Renal pelvis (tissue), 1 donor: ENCODE measurements at regions not wholly inside any gene's neighbourhood (a gene's known extent, or its start where the extent isn't known, plus 50 kb on each side); places are given as distances from the start of the nearest gene placed in this dataset.

Experiments used
- DNase-seq: peaks from one replicate; pipeline ENCODE4 v3.0.0-alpha.2; 2013

DNA sequence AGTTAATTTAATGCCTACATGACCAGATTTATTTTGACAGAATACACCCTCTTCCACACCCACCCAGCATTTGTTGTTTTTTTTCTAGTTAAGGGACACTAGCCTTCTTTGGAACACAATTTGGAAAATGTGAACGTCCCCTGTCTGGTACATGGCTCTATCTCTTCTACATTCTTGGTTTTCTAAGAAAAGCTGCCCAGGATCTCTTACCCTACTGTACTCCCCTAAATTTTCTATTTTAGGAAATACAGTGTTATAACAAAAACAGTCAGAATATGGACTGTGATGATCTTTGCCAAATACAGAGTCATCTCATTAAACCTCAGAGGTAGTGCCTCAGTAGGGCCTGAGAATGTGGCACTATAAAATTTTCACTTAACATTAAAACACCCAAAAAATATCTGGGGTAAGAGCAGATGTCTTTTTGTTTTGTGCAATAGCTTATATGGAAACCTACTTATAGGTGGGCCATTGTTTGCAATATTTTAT, 93.1 kb upstream of the SPON1 start:
- DNase-seq: no peak

DNA sequence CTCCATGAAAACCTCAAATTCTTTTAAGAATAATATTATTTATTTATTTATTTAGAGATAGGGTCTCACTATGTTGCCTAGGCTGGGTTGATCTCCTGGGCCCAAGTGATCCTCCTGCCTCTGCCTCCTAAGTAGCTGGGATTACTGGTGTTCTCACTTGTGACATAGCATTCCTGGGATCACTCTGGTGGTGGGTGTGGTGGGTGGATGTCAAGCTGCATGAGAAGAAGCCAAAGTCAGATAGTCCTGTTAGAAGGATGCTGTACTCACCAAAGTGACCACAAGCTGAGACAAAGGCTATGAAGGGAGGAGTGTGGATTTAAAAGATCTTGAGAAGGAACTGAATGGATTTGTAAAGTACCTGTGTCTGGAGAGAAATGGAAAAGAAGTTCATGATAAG, 87.9 kb upstream of the SPON1 start:
- DNase-seq: no peak

DNA sequence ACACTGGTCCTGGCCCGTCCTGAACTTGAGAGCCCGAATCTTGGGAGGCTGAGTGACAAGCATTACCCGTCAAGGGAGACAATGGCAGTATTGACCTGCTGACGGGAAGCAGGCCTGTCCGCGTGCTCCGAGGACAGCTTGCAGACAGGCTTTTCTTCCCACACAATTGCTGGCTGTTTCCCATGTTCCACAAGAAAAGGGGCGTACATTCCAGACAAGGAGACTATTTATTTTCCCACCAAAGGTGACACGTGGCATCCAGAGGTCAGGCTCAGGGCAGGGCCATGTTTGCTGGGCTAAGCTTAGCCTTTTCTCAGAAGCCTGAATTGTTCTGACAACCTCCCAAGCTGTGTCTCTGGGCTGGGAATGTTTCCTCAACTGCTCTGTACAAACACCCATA, 86.9 kb upstream of the SPON1 start:
- no peak for DNase-seq

- DNase-seq: no peak
Observed at GRCh38 chr11:13876423-13876822, 86.1 kb upstream of the SPON1 start.

DNA sequence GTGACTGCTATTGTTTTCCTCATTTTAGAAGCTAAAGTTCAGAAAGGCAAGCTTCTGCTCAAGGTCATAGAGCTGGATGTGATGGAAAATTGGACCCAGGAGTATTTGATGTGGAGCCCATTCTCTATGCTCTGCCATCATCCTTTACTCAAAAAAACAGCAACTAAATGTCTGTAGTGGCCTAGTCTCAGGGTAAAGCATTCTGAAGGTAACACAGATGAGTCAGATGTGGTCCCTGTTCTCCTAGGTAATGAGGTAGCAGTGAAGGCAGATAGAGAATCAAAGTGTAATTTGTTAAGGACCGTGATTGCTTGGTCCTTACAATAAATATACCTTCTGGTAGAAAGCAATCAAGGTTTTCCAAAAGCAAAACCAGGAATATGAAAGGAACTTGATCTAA, 84.4 kb upstream of the SPON1 start:
- DNase-seq: no peak

DNA sequence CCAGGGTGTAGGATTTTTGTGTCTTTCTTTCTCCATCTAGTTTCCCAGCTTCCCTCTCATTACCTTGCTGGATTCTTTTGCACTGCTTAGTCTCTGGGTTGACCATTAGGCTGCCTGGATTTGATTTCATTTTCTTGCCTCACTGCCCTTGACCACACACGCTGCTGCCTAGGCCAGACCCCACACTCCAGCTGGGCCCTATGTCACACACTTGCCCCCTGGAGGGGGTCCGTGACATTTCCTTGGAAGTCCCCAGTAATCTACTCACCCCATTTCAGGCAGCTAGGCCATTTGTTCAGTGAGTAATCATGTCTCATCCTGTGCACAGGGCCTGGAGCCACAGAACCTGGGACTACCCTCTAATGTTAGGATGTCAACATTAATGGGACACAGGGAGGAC, 81.9 kb upstream of the SPON1 start:
- DNase-seq: no peak

DNA sequence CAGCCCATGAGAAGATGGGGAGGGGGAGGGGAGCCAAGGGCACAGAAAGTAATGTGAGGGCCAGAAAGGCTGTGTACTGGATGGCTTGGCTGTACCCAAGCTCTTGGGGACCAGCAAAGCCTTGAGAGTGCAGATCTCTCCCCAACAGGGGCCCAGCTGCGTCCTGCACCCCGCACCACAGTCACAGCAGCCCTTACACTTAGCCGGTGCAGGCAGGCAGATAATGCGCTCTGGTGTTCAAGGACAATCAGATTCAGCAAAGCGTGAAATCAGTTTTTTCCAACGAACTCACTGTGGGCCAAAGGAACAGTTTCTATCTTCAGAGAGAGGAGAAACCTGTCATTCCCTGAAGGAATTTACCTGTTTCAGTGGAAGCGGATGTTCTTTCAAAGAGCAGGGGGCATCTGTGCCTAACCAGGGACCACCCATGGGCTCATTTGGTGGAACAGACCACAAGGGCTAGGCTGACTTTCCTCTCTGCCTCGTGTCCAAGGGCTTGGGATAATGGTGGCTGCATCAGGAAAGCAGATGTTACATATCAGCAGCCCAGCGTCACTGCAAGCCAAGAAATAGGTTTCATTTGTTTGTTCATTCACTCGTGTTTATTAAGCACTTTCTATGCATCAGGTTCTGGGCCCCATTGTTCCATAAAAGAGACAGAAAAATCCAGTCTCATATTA, 81.2 kb upstream of the SPON1 start:
- DNase-seq: no peak

DNA sequence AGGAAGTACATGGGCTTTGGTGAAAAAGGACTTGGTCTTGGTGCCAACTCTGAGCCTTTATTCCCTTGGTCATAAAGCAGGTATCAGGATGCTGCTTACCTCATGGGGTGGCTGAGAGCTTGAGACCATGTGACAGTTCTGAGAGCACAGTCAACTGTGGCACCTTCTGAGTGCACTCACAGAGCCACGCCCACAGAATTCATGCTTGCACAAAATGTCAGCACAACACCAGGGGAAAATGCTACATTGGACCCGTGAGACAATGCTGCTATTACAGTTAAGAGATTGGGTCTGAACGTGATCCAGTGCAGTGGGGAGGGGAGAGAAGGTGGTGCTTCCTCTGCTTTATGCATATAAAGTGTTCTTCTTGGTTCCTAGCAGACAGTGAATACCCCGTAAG, 79.5 kb upstream of the SPON1 start:
- DNase-seq: no peak

DNA sequence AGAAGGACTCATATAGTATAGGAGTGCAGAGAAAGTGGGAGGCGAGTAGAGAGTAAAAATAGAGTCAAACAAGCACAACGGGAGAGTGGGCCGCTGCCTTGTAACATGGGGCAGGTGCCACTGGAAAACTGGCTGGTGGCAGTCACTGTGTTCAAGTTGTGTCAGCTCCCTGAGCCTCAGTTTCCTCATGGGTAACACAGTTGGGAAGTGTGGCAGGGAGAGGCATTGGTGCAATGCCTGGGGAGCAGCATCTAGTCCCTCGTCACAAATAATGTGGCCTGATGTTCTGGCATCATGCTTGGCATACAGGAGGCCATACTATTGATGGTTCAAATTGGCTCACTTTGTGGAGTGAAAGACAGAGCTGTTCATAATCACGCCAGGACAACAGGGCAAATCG, 78.9 kb upstream of the SPON1 start:
- DNase-seq: no peak

GRCh38 chr11:13884158-13884799, 78.2 kb upstream of the SPON1 start:
- no peak for DNase-seq

DNA sequence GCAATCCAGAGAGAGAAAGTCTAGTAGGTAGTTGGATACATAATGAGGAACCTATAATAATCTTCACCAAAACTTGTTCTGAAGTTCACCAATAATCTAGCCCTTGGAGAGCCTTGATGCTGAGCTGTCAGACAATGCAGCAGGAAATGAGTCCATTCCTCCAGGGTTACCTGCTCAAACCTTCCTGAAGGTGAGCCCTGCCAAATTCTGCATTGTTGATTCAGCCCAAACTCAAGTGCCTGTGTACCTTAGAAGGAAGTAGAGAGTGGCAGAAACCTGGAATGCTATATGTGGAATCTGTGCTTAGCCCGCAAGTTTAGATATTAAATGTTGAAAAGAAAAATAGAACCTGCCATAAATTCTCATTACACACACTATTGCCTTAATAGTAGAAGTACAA, 77.4 kb upstream of the SPON1 start:
- DNase-seq: no peak

DNA sequence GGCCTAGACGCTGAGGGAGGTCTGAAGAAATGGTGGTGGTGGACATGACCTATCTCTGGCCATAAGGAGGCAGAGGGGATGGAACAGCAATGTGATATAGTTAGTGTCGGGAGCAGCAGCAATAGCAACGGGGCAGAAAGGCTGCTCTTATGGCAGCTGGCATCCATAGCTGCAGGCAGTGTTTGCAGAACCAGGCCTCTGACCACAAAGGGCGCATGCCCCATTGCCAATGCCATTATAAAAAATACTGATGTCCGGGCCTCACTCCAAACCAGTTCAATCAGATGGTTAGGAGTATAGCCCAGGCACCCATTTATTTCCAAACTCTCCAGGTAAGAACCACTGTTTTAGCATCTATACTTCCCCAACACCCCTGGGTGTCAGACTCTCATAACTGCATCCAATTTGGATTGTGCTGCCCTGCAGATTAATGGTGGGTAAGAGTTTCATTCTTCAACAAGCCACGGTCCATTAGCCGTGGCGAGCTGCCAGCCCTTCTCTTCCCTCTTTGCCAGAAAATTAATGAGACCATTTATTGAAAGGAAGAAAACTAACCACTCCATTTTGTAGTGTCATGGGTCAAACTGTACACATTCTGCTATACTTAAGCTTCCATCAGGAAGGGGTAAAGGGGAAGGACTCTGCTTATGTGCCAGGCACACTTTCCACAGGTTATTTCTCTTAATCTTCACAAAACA, 72.8 kb upstream of the SPON1 start:
- peak; percentile 51 for DNase-seq

GRCh38 chr11:13891911-13892310, 70.6 kb upstream of the SPON1 start:
- DNase-seq: no peak

DNA sequence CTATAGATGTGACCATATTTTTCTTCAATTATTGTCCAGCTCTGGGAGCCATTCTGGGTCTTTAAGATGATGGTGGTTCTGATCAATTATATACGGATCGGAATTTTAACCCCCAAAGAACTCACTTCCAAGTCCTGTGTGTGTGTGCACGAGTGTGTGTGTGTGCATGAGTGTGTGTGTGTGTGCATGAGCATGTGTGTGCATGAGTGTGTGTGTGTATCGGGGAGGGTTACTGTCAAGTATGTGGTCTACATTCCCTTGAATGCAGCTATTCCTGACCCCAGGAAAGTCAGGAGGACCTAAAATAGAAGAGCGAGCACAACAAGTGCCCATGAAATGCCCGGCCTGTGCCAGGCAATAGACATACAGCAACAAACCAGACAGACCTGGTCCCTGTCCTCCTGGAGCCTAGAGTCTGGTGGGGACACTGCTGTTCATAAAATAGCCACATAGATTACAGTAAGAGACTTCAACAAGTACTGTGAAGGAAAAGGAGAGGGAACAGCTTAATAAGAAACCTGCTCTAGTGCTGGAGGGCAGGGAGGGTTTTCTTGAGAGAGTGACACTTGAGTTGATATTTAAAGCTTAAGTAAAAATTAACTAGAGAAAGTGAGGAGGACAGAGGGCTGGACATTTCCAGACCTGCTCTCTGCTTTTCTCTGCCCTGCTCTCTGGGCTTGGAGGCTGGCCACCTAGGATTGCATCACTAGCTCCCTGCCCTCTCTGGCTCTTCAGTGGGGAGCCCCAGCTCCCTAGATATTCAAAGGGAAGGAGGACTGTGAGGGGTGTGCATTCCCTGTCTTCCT, 66.1 kb upstream of the SPON1 start:
- DNase-seq: no peak

GRCh38 chr11:13896981-13897353, 65.6 kb upstream of the SPON1 start:
- no peak for DNase-seq

DNA sequence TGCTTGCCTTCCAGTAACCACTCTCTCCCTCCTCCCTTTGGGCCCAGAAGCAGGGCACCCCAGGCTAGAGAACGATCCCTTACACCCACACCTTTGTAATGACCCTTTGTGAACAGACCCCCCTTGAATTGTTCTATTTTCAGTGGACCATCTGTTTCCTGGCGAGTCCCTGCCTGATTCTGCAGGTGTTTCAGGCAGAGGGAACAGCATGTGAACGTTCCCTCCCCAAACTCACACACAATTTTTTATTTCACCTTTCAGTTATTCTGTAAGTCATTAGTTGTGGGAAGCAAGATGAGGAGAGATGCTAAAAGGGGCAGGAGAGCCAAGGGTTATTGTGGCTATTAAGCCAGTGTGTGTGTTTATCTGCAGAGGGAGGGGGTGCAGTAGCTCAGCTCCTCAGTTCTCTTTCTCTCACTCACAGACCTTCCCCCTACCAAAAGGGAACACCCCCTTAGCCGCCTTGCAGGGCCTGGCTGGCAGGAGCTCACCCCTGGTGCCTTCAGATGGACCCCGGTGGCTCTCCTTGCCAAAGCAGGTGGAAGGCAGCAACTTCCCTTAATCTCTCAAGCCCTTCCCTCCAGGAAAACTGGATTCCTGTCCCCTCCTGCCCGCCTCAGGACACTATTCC, 64.8 kb upstream of the SPON1 start:
- DNase-seq: no peak

GRCh38 chr11:13899603-13900002, 62.9 kb upstream of the SPON1 start:
- DNase-seq: no peak

- DNase-seq: no peak
Observed at GRCh38 chr11:13902523-13902922, 60.0 kb upstream of the SPON1 start.

DNA sequence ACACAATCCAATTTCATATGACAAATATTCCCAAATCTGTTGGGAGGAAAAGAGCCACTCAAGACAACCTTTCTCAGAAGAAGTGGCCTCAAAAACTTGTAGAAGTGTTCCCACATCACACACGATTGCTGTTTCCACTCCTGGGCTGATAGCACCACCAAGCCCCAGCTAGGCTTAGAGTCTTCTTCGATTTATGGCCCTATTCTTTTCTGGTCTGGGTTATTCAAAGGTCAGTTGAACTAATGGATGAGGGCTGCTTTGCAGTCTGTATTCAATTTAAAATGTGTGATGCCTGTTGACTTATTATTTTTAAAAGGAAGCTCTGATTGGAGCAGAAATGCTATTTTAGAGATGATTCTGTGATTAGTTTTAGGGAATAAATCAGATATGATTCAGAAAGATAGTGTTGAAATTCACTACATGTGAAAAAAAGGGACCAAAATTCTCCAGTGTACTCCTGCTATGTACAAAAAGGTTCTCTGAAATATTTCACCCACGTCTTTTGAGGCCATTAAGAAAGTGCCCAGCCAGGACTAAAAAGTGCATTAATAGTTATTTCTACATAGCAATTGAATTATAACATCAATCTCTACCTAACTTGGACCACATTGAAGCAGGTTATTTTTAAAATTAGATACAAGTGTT, 57.3 kb upstream of the SPON1 start:
- DNase-seq: no peak

DNA sequence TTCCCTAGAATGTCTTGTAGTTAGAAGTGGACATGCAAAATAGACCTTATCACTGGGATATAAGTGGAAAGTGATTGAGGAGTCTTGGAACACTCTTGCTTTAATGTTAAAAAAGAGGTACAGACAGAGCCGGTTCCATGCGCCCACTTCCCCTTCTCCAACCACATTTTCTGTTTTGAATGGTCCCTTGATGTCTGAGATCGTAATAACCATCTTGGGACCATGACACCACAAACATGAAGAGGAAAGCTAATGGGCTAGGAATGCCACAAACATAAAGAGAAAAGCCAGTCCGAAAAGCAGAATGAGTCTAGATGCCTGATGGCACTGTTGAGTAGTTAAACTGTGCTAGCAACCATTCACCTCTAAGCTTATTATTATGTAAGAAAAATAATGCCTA, 54.8 kb upstream of the SPON1 start:
- DNase-seq: no peak

- no peak for DNase-seq
Observed at GRCh38 chr11:13908535-13908934, 54.0 kb upstream of the SPON1 start.
